Left ventricle myocardium superior (tissue), 1 donor: ENCODE measurements at regions not wholly inside any gene's neighbourhood (a gene's known extent, or its start where the extent isn't known, plus 50 kb on each side); places are given as distances from the start of the nearest gene placed in this dataset.
"Not testable (repeated sequence)": the region's sequence is repeated elsewhere in the genome, so short reads cannot be mapped to it uniquely, and the experiment has no call there.

Experiments
- ATAC-seq: fragments of 200-7000 bp; cut with Tn5 transposase; one replicate; pipeline ENCODE4 v1.9.1; 2020; ENCODE audit warnings: mild to moderate bottlenecking, moderate library complexity
- DNase-seq: peaks from one replicate; pipeline ENCODE4 v3.0.0-alpha.2; 2020
- intact Hi-C: fragments of 100-400 bp; cut with micrococcal nuclease; formaldehyde crosslinking; loops from one replicate; pipeline ENCODE4 v1.11.0; 2022
- donor health status: DM: no; HTN: yes; CAD: no; lungs with severe emphysema.

DNA sequence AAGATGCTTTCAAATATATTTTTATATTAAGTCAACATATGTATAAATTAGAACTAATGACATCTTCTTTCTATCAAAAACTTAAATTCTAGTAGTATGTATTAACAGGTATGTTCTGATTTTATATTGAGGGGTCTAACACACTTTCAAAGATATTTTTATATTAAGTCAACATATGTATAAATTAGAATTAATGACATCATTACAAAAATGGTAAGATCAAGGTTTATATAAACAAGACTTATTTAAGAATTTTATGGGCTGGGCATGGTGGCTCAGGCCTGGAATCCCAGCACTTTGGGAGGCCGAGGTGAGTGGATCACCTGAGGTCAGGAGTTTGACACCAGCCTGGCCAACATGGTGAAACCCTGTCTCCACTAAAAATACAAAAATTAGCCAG lies 194.6 kb upstream of the CXCR4 start:
- ATAC-seq, intact Hi-C loops, DNase-seq: not testable (repeated sequence)

DNA sequence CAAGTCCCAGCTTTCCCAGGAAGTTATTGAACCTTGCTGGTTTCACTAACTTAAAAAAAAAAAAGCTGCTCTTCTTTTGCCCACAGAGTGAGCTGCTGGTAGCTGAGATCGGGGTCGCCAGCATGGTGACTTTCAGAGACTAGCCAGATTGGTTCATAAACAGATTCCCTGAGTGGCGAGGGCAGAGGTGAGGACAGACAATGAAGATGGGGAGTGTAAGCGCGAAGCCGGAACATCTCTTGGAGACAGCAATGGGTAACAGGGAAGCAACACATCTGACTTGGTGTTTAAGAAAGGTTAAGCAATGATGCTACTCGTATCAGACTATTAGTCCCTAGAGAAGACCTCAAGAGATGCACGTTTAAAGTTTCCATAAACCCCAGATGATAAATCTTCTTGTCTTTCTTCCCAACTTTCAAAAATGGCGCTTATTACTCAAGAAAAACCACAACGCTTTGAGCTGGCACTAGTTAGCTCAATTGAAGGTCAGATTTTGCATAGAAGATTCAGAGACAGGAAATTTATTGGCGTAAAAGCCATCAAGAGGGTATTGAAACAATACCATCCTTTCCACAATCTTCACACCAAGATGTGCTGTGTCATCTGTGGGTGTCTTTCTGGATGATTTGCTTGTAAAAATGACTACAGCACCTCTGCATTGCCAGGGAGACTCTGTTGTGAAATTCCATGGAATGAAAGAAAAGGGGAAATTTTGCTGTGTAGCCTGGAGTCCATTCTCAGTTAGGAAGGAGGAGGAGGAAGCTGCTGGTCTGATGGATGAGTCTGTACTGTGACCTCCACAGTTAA lies 193.1 kb upstream of the CXCR4 start:
- ATAC-seq: no peak
- intact Hi-C loops: no loop called here

DNA sequence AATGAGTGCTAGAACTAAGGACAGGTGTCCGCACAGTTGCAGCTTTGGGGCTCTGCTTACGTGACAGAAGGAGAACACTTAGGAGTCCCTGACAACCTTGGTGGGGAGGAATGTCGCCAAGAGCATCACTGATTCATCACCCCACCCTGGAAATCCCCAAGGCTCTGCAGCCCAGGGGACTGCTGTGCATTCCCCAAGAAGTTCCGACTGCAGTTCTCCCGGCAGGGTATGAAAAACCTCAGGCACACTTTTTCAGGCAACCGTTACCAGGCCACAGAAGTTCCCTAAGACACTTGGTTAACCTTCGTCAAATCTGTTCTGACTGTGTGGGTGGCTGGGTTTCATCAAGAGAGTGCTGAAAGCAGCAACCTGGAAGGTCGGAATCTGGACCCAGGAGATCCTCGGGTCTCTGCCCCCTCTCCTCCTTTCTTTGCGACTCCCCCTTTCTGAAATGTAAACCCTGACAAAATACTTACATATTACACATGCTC lies 192.1 kb upstream of the CXCR4 start:
- ATAC-seq: no peak

More for the DNA sequence above, 193.1 kb upstream of the CXCR4 start:
- no peak for DNase-seq

DNA sequence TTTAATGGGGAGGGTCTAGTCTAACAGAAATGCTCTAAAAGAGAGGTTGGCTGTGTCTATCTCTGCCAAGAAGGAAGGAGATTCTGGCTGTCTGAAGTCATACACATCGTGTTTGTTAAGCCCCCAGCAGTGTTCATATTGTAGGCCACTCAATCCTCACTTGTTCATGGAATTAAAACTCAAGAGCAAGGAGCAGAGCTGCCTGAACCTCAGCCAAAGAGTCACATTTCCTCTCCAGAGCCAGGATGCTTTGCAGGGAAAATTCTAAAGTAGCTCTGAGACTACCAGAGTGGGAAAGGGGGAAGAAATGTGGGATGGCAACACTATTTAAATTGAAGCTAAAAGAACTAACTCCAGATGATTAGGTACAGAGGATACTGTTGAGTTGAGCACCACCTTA lies 190.7 kb upstream of the CXCR4 start:
- ATAC-seq: no peak
- no peak for DNase-seq
- intact Hi-C loops: no loop called here

More for the DNA sequence above, 192.1 kb upstream of the CXCR4 start:
- intact Hi-C loops: no loop called here
- no peak for DNase-seq

DNA sequence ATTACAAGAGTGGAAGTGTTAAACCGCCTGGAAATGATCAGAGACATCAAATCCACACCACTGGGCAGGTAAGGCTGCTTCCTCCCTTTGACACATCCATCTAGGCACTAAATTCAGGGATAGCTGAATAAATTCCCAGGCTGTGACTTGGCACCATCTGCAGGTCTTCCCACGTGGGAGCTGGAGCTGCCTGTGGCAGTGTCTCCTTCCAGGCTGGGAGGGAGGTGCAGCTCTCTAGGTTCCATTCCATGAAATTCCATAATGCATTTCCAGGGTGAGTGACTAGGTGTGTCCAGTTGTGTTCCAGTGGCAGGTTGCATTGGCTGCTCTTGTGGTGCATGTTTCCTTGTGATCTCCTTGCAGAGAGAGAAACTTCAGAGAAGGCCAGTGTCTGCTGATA lies 188.9 kb upstream of the CXCR4 start:
- ATAC-seq: no peak
- no peak for DNase-seq
- intact Hi-C loops: no loop called here

DNA sequence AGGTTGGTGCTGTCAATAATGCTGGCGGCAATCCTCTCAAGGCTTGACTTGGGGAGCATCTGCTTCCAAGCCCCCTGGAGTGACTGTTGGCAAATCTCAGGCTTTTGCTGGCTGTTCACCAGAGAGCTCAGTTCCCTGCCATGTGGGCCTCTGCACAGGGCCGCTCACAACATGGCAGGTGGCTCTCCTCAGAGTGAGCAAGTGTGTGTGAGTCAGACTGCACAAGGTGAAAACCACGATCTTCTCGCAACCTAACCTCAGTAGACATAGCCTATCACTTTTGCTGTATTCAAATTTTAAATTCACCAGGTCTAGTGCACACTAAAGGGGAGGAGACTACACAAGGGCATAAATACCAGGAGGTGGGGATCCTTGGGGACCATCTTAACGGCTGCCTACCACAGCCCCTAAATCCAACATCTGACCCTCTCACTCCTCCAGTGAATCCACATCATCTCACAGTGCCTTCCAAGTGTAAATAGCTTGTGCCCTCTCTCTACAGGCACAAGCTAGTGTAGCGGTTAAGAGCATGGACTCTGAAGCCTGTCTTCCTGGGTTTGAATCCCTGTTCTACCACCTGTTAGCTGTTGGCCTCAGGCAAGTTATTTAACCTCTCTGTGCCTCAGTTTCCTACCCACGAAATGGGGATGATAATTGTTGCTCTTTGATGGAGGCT lies 187.7 kb upstream of the CXCR4 start:
- intact Hi-C loops: no loop called here
- no peak for DNase-seq
- ATAC-seq: no peak

DNA sequence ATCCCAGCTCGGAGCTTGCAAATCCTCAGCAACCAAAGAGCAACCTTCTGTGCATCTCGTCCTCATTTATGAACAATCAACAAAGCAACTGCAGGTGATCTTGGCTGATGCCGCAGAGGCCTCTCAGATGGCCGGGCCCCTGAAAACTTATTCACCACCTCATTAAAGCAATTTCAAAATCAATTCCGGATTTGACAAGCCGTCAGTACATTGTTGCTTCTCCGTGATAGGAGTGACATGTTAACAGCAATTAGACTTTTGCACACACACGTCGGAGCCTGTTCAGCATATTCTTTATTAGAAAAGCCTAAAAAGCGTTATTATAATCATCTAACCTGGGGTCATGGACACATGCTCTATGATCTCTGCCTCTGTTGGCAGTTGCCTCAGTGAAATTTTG lies 183.1 kb upstream of the CXCR4 start:
- intact Hi-C loops: no loop called here
- ATAC-seq: no peak
- DNase-seq: no peak

DNA sequence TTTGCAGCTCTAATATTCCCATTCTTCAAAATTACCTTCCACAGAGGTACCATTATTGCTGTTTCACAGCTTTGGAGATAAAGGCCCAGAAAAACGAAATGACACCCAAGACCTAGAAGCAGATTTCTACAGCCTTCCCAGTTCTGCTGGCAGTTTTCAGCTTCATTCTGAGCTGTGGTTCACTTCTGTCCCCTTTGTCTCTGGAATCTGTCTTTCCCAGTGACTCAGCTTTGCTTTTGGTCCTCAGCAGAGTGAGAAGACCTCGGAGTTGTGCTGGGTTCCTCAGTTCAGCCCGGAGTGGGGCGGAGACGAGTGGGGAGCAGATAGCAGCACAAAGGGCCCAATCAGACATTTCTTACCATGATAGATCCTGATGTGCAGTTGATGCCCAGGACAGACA lies 180.7 kb upstream of the CXCR4 start:
- no peak for DNase-seq
- no peak for ATAC-seq
- intact Hi-C loops: no loop called here

DNA sequence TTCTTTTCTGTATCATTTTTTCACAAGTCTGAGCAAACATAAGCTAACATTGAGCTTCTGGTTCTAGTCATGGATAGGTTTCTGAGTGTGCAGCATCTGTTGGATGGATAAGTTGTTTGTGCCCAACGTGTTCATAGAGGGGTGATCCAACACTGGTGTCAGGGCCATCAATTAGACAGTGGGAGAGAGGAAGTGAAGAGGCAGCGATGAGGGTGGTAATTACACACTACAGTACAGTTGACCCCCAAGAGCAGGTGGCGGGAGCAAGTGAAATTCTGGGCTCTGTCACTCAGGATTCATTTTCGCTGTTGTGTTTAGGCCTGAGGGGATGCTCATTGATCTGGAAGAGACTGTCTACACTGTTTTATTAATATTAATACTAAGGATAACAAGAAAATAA lies 180.0 kb upstream of the CXCR4 start:
- intact Hi-C loops: no loop called here
- DNase-seq: no peak
- ATAC-seq: no peak

DNA sequence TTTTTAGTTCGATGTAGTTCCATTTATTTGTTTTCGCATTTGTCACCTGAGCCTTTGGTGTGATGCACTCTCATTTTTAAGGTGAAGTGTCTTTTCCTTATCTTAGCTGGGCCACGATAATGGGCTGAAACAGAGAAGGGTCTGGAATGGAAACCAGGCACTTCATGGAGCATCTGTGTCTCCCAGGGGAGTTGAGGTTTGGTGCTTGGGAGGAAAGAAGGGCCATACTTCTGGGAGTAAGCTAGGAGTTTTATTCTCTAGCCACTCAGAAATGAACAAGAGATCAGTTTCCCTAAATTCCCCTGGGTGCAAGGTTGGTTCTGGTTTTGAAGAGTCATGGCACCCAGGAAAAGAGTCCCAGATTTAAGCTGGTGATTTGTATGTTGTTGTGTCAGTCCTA lies 179.4 kb upstream of the CXCR4 start:
- ATAC-seq: no peak
- no peak for DNase-seq
- intact Hi-C loops: no loop called here

DNA sequence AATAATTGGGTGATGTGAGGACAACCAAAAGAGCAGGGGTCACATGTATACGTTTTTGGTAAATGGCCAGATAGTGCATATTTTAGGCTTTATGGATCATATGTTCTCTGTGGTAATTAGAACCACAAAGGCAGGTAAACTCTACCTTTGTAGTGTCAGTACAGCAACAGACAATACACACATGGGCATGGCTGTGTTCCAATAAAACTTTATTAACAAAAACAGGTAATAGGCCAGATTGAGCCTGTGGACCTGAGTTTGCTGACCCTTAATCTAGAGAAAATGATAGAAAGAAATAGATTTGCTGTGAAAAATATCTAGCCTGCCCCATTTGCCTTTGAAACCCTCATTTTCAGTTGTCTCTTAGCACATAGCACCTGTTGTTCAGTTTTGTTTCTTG lies 177.2 kb upstream of the CXCR4 start:
- ATAC-seq (no peak), DNase-seq (no peak)
- intact Hi-C loops: no loop called here

DNA sequence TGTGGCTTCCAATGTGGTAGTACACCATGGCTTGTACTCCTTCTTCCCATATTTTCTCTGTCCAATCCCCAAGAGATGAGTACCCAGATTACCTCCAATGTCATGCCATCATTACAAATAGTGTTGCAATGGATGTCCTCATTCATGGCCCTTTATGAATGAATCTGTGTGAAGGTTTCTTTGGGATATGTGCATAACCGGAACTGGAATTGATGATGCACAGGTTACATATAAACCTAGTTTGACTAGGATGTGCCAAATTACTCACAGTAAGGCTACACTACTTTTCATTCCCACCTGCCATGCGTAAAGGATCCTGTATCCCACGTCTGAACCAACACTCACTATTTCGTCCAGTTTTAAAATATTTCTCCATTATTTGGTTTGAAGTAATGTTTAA lies 173.9 kb upstream of the CXCR4 start:
- DNase-seq (no peak), ATAC-seq (no peak)
- intact Hi-C loops: no loop called here

DNA sequence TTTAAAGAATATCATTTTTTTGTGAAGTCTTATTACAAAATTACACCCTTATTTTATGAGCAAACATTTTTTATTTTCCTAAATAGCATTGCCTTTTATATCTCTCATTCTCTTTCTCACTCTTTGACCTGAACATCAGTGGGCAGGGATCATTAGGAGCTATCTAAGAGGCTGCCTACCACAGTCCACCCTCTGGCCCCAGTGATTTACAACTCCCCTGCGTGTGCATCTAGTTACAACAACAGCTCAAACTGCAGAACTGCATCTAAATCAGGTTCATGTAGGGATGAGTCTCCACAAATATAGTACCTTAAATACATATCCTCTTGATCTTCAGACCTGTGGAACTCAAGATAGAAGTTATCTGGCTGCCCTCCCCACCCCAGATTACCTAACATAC lies 172.4 kb upstream of the CXCR4 start:
- DNase-seq (no peak), ATAC-seq (no peak)
- intact Hi-C loops: no loop called here

DNA sequence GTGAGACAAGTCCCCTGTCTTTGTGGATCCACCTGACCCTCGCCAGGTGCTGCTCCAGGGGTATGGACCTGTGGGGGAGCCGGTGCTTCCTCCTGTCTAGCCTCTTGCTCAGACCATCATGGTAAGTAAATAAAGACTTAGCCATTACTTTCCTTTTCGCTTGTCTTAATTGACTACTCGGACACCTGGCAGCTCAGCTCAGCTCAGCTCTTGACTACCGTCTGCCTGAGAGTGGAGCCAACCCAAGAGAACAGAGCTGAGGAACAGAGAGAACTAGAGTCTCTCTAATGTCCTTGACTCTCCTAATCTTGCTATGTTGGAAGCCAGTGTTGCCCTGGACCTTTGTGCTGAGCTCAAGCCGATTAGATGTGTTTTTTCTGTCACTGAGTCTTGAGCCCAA lies 170.3 kb upstream of the CXCR4 start:
- ATAC-seq (no peak), DNase-seq (no peak)
- intact Hi-C loops: no loop called here

DNA sequence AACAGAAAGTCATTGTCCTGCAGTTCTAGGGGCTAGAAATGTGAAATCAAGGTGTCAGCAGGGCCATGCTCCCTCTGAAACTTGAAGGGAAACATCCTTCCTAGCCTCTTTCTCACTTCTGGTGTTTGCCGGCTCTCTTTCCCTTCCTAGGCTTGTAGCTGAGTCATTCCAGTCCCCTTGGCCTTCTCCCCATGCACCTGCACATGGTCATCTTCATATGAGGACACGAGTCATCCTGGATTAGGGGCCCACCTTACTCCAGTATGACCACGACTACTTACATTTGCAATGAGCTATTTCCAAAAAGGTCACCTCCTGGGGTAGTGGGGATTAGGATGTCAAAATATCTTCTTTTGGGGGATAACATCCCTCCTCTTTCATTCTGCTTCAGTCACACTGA lies 168.5 kb upstream of the CXCR4 start:
- intact Hi-C loops: no loop called here
- no peak for ATAC-seq
- DNase-seq: no peak

DNA sequence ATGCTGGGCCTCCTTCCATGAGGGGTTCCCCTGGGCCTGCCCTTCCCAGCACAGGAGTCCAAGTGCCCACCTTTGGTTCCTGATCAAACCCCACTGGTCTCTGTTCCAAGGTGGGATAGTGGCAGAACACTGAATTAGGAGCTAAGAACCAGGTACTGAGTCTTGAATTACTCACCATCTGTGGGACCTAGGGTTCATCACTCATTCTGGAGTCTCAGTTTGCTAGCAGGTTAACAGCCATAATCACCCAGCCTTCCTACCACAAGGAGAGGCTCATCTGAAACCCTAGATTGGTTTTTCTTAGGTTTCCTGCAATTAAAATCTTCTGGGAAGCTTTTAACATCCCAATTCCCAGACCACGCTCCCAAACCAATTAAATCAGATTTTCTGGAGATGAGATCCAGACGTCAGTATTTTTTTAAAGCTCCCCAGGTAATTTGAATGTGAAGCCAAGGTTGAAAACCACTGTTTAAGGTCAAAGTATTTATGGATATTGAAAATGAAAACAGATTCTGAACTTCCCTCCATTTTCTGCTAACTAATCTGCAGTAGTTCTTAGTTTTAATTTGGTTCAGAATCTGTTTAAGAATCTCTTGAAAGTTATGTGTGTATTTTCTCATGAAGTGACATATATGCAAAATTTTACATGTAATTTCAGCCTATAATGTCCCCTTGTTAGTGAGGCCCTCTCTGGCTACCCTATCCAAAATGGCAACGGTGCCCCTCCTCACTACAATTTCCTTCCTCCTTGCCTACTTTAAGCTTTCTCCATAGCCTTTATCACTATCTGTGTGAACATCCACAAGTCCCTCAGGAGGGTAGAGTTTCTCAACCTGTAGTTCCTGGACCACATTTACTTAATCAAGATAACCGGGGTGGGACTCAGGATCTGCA lies 166.5 kb upstream of the CXCR4 start:
- DNase-seq (no peak), ATAC-seq (no peak)
- intact Hi-C loops: no loop called here

DNA sequence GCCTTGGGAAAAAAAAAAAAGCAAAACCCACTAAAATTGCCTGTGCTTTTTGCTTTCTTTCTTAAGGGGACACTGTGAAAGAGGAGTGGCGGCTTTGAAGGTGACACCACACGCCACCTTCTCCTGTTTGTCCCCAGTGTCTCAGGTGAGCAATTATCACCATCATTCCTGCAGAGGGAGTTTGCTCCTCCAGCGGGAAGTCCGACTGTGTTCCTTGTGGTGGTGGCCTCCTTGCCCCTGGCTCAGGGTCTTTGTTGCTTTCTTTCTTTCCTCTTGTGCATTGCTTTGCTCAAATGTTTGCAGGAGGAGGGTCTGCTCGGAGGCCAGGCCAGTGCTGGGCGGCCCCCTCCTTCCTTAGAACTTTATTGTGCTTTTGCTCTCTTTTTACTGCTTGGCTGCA lies 164.3 kb upstream of the CXCR4 start:
- DNase-seq (no peak), ATAC-seq (no peak)
- intact Hi-C loops: no loop called here

DNA sequence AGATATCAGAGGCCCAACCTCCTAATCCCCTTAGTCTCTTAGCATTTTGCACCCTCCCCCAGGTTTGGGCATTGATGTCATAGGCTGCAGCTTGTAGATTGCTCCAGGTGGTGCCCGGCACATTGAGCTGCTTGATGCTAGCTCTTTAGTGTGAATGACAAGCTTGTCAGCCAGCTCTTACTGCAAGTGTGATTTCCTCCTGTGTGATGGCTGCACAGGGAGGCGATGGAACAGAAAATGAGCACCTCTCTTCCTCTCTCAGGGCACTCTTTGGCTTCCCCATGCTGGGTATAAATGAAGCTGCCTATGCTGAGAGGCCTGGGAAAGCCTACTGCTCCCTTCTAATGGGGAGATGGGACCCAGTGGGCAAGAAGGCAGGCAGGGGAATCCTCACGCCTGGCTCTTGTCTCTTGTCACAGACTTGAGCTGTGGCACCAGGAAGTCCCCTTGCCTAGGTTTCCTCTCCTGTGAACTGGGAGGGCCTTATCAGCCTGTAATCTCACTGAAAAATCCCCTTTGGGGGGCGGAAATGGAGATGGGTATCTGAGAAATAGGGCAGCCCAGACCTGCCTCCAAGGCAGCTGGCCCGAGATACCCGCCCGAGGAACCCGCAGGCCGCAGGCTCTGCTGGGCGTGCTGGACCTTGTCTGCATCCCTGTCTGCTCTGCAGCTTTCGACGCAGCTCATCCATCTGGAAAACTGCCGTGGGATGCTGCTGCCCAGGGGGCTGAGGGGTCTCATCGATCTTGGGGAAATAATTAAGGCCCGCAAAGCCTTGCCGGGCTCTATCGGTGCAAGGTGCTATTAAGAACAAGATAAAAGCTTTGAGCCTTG lies 163.5 kb upstream of the CXCR4 start:
- DNase-seq (no peak), ATAC-seq (no peak)

DNA sequence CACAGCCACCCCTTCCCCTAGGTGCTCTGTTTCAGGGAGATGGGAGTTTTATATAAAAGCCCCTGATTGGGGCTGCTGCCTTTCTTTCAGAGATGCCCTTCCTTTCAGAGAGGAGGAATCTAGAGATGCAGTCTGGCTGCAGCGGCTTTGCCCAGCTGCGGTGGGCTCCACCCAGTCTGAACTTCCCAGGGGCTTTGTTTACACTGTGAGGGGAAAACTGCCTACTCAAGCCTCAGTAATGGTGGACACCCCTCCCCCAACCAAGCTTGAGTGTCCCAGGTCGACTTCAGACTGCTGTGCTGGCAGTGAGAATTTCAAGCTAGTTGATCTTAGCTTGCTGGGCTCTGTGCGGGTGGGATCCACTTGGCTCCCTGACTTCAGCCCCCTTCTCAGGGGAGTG lies 148.4 kb upstream of the CXCR4 start:
- intact Hi-C loops, DNase-seq, ATAC-seq: not testable (repeated sequence)

More for the DNA sequence above, 163.5 kb upstream of the CXCR4 start:
- intact Hi-C loops: no loop called here
